HCT116 (cell line): ENCODE measurements at regions not wholly inside any gene's neighbourhood (a gene's known extent, or its start where the extent isn't known, plus 50 kb on each side); places are given as distances from the start of the nearest gene placed in this dataset.
A peak's percentile ranks its signal among the peaks of the same experiment; 100 is the strongest.

Experiments used
- ATAC-seq: fragments of 200-7000 bp; cut with Tn5 transposase; 2 replicates; pipeline ENCODE4 v1.9.1; 2020; ENCODE audit warnings: mild to moderate bottlenecking, moderate library complexity
- BruUV-seq: library from RNA; stranded (reverse); fragments of 400-500 nt; replicated peaks from 2 replicates; lab custom pipeline; 2021; lab: Mats Ljungman, UMichigan
- CTCF ChIA-PET: fragments of 300-600 bp; sonication (Branson Sonifier 250); formaldehyde crosslinking; loops from one replicate; lab custom pipeline; 2021; ENCODE audit warnings: antibody characterized with exemption; lab: Charles Lee
- POLR2A ChIA-PET: fragments of 300-600, 350-600 bp; sonication (Branson Sonifier 250); formaldehyde crosslinking; loops from one replicate; lab custom pipeline; 2021; ENCODE audit warnings: antibody characterized with exemption; lab: Charles Lee
- RAD21 ChIA-PET, 2 experiments: fragments of 300-600 bp; sonication (Branson Sonifier 250); formaldehyde crosslinking; loops; one replicate each; lab custom pipeline; 2023; ENCODE audit warnings: low total read pairs in 2 of 2; ENCODE audit not compliant: uncharacterized antibody in 2 of 2, unreplicated experiment in 2 of 2, low non-redundant PET in 1 of 2; lab: Charles Lee
- DNase-seq: peaks from one replicate; pipeline ENCODE4 v3.0.0-alpha.2; 2010; ENCODE audit warnings: low read depth, low spot score
- H2AFZ ChIP-seq: fragments of 200-600 bp; shearing (Covaris generic), sonication (generic); 2 replicates; pipeline ENCODE4 v1.6.1; 2017; ENCODE audit warnings: low read depth, mixed run types, mixed read lengths, antibody characterized with exemption, low read length; ENCODE audit not compliant: poor library complexity, severe bottlenecking
- H3K27ac ChIP-seq: 2 replicates; pipeline ENCODE4 v1.5.1; 2012; ENCODE audit warnings: low read depth, low read length
- H3K27me3 ChIP-seq: fragments of 200-600 bp; sonication (generic); 2 replicates; pipeline ENCODE4 v1.6.1; 2016; ENCODE audit warnings: mixed run types, low read length, mixed read lengths; ENCODE audit not compliant: insufficient read depth
- H3K36me3 ChIP-seq, 2 experiments: fragments of 200-500 bp in 1 of 2; fragments of 200-600 bp in 1 of 2; sonication (Bioruptor generic) in 1 of 2; sonication (generic) in 1 of 2; 2 replicates each; pipeline versions ENCODE4 v1.5.1 to v1.6.1; 2014 to 2016; ENCODE audit warnings: low read length in 2 of 2, inconsistent platforms in 1 of 2, mixed read lengths in 1 of 2, mixed run types in 1 of 2; ENCODE audit not compliant: insufficient read depth in 2 of 2, control insufficient read depth in 1 of 2
- H3K4me1 ChIP-seq, 2 experiments: fragments of 200-600 bp in 1 of 2; sonication (generic) in 1 of 2; 2 replicates each; pipeline versions ENCODE4 v1.5.1 to v1.6.1; 2012 to 2017; ENCODE audit warnings: low read length in 2 of 2, inconsistent platforms in 1 of 2, mild to moderate bottlenecking in 1 of 2, mixed read lengths in 1 of 2, mixed run types in 1 of 2, moderate library complexity in 1 of 2; ENCODE audit not compliant: insufficient read depth in 2 of 2, control insufficient read depth in 1 of 2
- H3K4me2 ChIP-seq: fragments of 200-600 bp; sonication (generic); 2 replicates; pipeline ENCODE4 v1.6.1; 2017; ENCODE audit warnings: mixed run types, low read length, mixed read lengths
- H3K4me3 ChIP-seq, 2 experiments: fragments of 200-600 bp in 1 of 2; sonication (generic) in 1 of 2; replicated peaks in 1 of 2; 2 replicates each; pipeline ENCODE4 v1.5.1; 2011 to 2016; ENCODE audit warnings: low read length in 2 of 2, control low read depth in 1 of 2, low read depth in 1 of 2, mild to moderate bottlenecking in 1 of 2, mixed read lengths in 1 of 2, mixed run types in 1 of 2
- H3K79me2 ChIP-seq: fragments of 200-600 bp; sonication (generic); 2 replicates; pipeline ENCODE4 v1.6.1; 2017; ENCODE audit warnings: mild to moderate bottlenecking, mixed run types, low read length, moderate library complexity, mixed read lengths; ENCODE audit not compliant: insufficient read depth
- H3K9ac ChIP-seq: fragments of 200-600 bp; sonication (generic); 2 replicates; pipeline ENCODE4 v1.6.1; 2016; ENCODE audit warnings: low read length, mixed read lengths
- H3K9me2 ChIP-seq: fragments of 200-600 bp; sonication (generic), shearing (Covaris generic); 2 replicates; pipeline ENCODE4 v1.6.1; 2017; ENCODE audit warnings: mixed run types, mild to moderate bottlenecking, moderate library complexity; ENCODE audit not compliant: insufficient read depth
- H3K9me3 ChIP-seq, 2 experiments: fragments of 200-500 bp in 1 of 2; fragments of 200-600 bp in 1 of 2; sonication (Bioruptor generic) in 1 of 2; sonication (generic) in 1 of 2; 2 replicates each; pipeline ENCODE4 v1.6.1; 2014 to 2017; ENCODE audit warnings: low read length in 2 of 2, mixed read lengths in 2 of 2, inconsistent platforms in 1 of 2, low read depth in 1 of 2, mild to moderate bottlenecking in 1 of 2, mixed run types in 1 of 2, moderate library complexity in 1 of 2; ENCODE audit not compliant: control insufficient read depth in 1 of 2, insufficient read depth in 1 of 2
- H4K20me1 ChIP-seq: fragments of 200-600 bp; sonication (generic), shearing (Covaris generic); 2 replicates; pipeline ENCODE4 v1.6.1; 2017; ENCODE audit warnings: mixed run types, mild to moderate bottlenecking, moderate library complexity; ENCODE audit not compliant: insufficient read depth
- CBX3 ChIP-seq: IDR thresholded peaks from 2 replicates; pipeline ENCODE4 v1.6.1; 2012; ENCODE audit warnings: low read depth
- CEBPB ChIP-seq: IDR thresholded peaks from 2 replicates; pipeline ENCODE4 v1.6.1; 2012; ENCODE audit warnings: low read depth
- EZH2 ChIP-seq: fragments of 200-600 bp; sonication (generic); IDR thresholded peaks from 2 replicates; pipeline ENCODE4 v1.6.1; 2017; ENCODE audit warnings: antibody characterized with exemption, mixed run types
- SIN3A ChIP-seq: IDR thresholded peaks from 2 replicates; pipeline ENCODE4 v1.6.1; 2012; ENCODE audit warnings: low read depth
- SRF ChIP-seq: IDR thresholded peaks from 2 replicates; pipeline ENCODE4 v1.6.1; 2012; ENCODE audit warnings: low read depth
- TCF7L2 ChIP-seq: IDR thresholded peaks from 2 replicates; pipeline ENCODE4 v1.7.0; 2011; ENCODE audit warnings: borderline replicate concordance, inconsistent platforms; ENCODE audit not compliant: insufficient read depth, insufficient read length; ENCODE audit errors: extremely low read depth
- ZFX ChIP-seq: fragments of 450-650 bp; IDR thresholded peaks from 2 replicates; pipeline ENCODE4 v1.6.1; 2017
- ZNF274 ChIP-seq: fragments of 200-500 bp; sonication (Bioruptor generic); IDR thresholded peaks from 2 replicates; pipeline ENCODE4 v1.6.1; 2014; ENCODE audit warnings: mild to moderate bottlenecking, low read depth, low read length, inconsistent platforms
- intact Hi-C: fragments of 100-400 bp; cut with micrococcal nuclease; formaldehyde crosslinking; loops from 2 replicates; pipeline ENCODE4 v1.10.0; 2022
- TF ChIP-seq, protein P1 (sequence below): IDR thresholded peaks from 2 replicates; pipeline ENCODE4 v1.6.1; 2012; ENCODE audit warnings: low read depth
- TF ChIP-seq, protein P2 (sequence below): IDR thresholded peaks from 2 replicates; pipeline ENCODE4 v1.6.1; 2011; ENCODE audit warnings: mild to moderate bottlenecking, low read length, moderate library complexity; ENCODE audit not compliant: insufficient replicate concordance; ENCODE audit errors: extremely low read depth

DNA sequence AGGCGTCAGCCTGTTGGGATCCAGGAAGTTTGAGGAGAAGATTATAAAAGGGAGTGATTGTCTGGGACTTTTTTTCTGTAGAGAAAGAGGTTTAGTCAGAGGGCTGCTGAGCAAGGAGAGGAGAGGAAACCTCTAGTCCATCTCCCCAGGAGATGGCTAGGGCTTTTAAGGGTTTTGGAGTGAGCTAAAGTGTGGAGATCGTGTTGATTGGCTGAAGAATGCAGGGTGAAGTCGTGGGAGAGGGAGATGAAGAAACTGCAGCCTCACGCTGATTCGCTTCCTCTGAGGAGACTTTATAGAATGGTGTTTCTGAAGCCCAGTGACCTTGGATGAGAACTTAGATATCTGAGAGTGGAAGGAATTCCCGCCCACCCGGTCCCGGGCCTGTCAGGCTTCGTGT is 193.7 kb upstream of the PWP1 start (continued):
- TF ChIP-seq, protein P1, sequence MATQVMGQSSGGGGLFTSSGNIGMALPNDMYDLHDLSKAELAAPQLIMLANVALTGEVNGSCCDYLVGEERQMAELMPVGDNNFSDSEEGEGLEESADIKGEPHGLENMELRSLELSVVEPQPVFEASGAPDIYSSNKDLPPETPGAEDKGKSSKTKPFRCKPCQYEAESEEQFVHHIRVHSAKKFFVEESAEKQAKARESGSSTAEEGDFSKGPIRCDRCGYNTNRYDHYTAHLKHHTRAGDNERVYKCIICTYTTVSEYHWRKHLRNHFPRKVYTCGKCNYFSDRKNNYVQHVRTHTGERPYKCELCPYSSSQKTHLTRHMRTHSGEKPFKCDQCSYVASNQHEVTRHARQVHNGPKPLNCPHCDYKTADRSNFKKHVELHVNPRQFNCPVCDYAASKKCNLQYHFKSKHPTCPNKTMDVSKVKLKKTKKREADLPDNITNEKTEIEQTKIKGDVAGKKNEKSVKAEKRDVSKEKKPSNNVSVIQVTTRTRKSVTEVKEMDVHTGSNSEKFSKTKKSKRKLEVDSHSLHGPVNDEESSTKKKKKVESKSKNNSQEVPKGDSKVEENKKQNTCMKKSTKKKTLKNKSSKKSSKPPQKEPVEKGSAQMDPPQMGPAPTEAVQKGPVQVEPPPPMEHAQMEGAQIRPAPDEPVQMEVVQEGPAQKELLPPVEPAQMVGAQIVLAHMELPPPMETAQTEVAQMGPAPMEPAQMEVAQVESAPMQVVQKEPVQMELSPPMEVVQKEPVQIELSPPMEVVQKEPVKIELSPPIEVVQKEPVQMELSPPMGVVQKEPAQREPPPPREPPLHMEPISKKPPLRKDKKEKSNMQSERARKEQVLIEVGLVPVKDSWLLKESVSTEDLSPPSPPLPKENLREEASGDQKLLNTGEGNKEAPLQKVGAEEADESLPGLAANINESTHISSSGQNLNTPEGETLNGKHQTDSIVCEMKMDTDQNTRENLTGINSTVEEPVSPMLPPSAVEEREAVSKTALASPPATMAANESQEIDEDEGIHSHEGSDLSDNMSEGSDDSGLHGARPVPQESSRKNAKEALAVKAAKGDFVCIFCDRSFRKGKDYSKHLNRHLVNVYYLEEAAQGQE, result no peak
- TF ChIP-seq SRF, result no peak
- TF ChIP-seq, protein P2, sequence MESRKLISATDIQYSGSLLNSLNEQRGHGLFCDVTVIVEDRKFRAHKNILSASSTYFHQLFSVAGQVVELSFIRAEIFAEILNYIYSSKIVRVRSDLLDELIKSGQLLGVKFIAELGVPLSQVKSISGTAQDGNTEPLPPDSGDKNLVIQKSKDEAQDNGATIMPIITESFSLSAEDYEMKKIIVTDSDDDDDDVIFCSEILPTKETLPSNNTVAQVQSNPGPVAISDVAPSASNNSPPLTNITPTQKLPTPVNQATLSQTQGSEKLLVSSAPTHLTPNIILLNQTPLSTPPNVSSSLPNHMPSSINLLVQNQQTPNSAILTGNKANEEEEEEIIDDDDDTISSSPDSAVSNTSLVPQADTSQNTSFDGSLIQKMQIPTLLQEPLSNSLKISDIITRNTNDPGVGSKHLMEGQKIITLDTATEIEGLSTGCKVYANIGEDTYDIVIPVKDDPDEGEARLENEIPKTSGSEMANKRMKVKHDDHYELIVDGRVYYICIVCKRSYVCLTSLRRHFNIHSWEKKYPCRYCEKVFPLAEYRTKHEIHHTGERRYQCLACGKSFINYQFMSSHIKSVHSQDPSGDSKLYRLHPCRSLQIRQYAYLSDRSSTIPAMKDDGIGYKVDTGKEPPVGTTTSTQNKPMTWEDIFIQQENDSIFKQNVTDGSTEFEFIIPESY, result no peak
- no peak for TF ChIP-seq TCF7L2
- TF ChIP-seq ZFX, result no peak
- TF ChIP-seq, all 23 proteins: peak for 0

DNA sequence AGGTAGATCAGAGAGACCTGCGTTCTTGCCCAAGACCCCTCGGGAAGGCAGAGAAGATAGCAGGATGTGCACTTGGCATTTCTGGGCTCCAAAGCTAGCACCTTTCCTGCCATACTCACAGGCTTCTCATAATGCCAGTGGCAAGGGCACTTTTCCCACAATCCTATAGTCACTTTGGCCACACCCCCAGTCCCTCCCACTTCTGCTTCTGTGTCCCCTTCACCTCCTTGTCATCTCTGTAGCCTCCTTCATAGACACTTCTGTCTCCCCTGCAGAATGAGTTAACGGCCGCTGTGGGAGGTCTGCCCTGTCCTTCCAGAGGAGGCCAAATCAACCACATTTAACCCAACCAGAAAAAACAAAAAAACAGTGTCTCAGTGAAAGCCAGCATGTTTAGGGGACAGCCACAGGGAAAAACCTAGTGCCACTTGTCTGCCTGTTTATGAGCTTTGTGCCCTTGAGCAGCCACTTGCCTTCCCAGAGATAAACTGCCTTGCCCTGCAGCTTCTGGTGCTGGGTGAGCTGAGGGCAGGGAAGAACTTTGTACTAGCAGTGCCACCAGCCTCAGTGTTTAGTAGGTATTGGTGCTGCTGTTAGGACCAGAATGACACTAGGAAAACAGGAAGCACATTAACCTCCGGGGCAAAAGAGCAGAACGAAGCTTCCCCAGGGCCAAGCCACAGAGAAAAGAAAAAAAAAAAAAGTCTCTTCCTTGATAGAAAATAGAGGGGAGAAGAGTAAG is 193.0 kb upstream of the PWP1 start:
- intact Hi-C loops, result no loop called here
- Histone ChIP-seq H3K4me2 (no peak overlapping the region), H3K4me1 (no peaks in the 10 kb centered on the region), H3K9ac (no peak overlapping the region), H3K9me3 (no peaks in the 10 kb centered on the region; a peak in 1 of 4 replicates), H3K36me3 (no peaks in the 10 kb centered on the region), H3K4me3 (no peak overlapping the region), H3K27me3 (no peaks in the 10 kb centered on the region), H2AFZ (no peak overlapping the region), H3K79me2 (no peaks in the 10 kb centered on the region), H4K20me1 (no peaks in the 10 kb centered on the region), H3K27ac (no peak overlapping the region), H3K9me2 (no peaks in the 10 kb centered on the region)
- TF ChIP-seq EZH2 (no peak), CBX3 (no peak), ZFX (no peak), CEBPB (no peak), TCF7L2 (no peak), ZNF274 (no peak), SIN3A (no peak)
- TF ChIP-seq, protein P1, result no peak
- POLR2A ChIA-PET, result no interaction called here
- ATAC-seq (peak; percentile 53; the same call in 1 of the 2 replicates), DNase-seq (no peak)
- no TSS peak for BruUV-seq
- RAD21 ChIA-PET, result no interaction called here
- CTCF ChIA-PET, result no interaction called here
